ENCODE measurements at regions not wholly inside any gene's neighbourhood (a gene's known extent, or its start where the extent isn't known, plus 50 kb on each side); places are given as distances from the start of the nearest gene placed in this dataset.

DNA sequence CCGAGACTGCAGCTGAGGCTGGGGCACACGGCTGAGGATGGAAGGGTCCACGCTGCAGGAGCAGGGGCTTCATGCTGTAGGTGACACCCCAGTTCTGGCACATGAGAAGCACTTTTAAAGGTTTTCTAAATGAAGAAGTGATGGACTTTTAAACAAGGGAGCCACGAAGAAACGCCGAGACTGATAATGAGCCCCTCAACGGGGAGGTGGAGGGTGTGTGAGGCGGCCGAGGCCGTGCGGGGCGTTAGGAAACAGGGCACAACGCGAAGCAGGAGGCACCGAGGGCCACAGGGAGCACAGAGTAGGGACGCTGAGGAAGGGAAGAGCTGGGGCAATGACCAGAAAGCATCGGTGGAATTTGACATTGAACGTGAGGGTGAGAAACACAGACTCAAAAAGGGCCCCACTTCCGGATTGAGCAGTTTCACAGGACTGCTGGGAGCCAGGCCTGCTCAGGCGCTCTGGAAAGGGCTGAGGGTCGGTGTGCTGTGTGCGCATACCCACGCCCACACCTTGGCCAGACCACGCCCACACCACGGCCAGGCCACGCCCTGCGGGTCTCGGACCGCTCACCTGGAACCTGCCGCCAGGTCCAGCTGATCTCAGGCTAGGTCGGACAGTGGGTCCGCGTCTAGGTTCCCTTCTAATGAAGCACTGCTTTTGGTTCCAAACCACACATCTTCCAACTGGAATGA, 115.7 kb downstream of the GYPC start:
- in situ Hi-C loops (cut with HindIII; ENCODE audit: low sequenced_read_pairs), result no loop called here
- DNase-seq (ENCODE audit: low spot score), result no peak

DNA sequence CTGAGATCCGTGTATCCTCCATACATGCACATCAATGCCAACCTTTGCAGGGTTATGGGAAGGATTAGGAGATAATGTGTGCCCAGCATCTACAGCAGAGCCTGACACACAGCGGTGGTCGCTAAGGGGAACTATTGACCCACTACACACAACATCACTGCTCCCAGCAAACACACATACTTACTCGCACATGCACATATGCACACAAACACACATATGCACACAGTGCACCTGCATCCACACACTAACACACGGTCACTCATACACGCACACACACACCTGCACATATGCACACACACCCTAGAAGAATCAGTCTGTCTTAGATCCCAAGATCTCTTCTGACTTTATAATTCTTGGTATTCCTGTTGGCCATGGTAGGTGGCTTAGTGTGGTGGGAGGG, 118.3 kb downstream of the GYPC start:
- in situ Hi-C loops (cut with HindIII; ENCODE audit: low sequenced_read_pairs), result no loop called here

DNA sequence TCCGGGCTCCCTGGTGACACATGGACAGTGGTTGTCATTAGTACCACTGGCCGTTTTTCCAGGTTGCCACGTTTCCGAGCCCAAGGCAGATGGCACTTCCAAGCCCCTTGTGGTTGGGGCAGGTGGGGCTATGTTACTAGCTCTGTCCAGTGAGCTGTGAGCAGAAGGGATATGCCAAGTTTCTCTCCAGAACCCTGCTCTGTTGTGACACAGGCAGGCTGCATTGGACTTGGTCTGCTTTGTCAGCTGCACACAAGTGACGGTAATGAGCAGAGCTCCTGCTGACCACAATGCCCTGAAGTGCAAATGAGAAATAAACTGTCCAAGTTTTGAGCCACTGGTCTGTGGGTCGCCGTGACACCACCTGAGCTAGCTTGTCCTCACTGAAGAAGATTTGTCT, 118.8 kb downstream of the GYPC start:
- no peak for DNase-seq (ENCODE audit: low spot score)
- in situ Hi-C loops (cut with HindIII; ENCODE audit: low sequenced_read_pairs), result no loop called here

More for the DNA sequence above, 118.3 kb downstream of the GYPC start:
- DNase-seq (ENCODE audit: low spot score), result no peak

DNA sequence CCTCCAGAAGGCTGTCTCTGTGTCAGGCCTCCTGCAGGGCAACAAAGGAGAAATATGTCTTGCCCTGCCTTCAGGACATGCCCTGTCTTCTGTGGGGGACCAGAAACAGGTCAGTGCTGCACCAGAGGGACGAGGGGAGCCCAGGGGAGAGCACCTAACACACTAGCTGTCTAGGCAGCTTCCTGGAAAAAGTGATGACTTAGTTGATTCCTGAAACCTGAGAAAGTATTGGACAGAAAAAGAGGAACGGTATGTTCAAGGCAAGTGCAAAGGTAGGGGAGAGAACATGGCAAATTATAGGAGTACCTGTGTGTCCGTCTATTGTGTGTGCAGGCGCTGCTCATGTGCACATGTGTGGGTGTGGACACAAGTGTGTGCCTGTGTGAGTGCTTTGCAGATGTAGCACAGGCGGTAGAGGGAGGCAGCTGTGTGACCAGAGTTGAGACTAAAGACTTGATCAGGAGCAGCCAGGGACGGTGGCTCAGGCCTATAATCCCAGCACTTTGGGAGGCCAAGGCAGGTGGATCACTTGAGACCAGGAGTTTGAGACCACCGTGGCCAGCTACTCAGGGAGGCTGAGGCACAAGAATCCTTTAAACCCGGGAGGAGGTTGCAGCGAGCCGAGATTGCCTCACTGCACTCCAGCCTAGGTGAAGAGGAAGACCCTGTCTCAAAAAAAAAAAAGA, 119.5 kb downstream of the GYPC start:
- in situ Hi-C loops (cut with HindIII; ENCODE audit: low sequenced_read_pairs), result no loop called here
- no peak for DNase-seq (ENCODE audit: low spot score)

DNA sequence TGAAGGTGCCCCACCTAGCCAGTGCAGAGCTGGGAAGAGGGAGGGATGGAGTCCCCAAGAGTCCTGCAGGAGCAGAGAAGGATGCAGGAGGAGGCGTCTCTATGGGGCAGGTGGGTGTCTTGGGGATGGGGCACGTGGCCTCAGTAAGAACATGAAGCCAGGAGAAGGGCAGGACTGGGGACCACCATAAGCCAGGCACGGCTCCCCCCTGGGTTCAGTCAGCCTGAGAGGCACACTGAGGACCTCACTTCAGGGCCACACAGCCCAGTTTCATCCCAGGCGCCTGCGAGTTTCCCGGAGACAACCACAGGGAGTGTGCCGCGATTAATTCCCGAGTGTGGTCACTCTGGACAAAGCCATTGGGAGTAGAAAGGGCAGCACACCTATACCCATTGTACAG, 120.3 kb downstream of the GYPC start:
- DNase-seq (ENCODE audit: low spot score), result no peak
- in situ Hi-C loops (cut with HindIII; ENCODE audit: low sequenced_read_pairs), result no loop called here

DNA sequence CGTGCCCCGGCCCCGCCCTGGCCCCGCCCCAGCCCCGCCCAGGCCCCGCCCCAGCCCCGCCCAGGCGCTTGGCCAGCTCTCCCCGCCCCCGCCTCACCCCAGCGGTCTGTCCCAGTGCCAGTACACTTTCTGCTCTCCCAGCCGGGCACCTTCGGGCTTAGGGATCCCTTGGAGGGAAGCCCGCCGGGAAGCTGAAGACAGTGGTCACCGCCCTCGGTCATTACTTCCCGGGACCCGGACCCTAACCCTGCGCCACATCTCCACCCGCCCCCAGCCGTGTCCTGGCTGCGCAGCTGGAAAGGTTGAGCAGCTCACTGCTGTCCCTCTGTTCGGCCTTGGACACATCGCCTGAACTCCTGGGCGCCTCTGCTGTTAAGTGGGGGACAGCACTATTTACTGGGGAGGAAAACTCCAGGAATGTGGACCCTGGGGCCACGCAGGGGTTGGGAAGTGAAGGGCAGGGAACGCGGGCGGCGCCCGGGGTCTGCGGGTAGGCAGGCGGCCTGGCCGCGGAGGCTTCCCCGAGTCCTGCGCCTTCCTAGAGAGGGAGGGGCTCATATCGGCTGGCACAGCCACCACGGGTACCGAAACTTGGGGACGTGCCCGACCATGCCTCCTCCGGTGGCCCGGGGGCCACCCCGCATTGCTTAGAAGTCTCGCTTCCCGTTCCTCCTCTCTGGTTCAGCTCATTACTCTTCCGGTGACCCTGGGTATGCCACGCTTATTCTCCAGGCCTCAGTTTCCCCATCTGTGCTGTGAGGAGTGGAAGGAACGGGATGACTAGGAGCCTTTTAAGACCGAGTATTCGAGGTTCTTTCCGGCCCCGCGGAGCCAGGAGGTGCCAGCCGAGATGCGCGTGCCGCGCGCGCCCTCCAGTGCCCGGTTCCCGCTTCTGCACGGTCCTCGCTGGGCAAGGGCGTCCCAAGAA, 121.0 kb downstream of the GYPC start:
- in situ Hi-C loops (cut with HindIII; ENCODE audit: low sequenced_read_pairs), result no loop called here

DNA sequence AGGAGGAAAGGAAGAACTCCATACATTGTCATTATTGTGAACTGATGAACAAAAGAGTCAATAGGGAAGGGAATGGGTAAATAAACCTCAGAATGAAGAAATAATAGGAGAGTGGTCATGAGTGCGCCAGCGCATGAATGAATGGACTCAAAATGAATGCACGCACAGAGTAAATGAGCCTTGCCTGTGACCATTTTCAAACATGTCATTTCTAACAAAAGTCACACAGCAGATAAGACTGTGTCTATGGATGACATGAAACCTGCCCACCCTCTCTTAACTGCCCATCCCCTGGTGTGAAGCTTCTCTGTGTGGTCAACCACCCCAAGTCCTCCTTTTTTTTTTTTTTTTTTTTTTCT, 121.1 kb upstream of the TEX51 start:
- in situ Hi-C loops (cut with HindIII; ENCODE audit: low sequenced_read_pairs), result no loop called here
- DNase-seq (ENCODE audit: low spot score), result no peak

More for the DNA sequence above, 121.0 kb downstream of the GYPC start:
- DNase-seq (ENCODE audit: low spot score), result peak; percentile 39

DNA sequence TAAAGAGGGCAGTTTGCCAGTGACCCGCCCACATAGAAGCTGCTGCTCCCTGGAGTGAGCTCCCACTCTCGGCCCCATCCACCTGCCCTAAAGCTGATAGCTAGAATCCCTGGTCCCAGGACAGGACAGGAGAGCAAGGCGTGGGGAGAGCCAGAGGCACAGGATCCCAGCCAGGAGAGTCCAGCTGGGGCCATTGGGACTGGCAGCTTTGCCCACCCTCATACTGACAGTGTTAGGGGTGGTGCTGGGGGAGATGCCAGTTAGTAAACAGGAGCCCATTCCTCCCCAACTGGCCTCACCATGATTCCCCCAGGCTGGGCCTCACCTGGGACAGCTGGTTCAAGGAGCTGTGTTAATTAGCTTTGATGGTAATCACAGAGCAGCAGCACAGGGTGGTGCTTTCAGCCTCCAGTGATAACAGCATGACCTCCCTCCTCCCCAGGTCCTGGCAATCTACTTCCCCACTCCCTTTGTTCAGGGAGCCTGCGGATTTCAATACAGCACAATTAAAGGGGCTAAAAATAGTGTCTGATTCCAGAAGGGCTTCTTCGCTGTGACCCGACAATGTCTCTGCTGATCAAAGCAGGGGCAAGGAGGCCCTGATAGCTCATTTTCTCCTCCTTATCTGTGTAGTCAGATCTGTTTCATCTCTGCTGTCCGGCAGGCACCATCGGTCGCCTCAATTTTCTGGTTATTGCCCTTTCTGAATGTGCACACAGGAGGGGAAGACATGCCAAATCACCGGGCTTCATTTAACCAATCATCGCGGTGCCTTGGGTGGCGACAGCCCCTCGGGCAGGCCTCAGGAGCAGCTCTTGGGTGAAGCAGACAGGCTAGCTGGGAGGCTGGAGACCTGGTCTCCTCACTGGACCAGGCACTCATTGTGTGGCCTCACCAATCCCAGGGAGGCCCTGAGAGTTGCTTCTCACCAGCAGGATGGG, 119.9 kb upstream of the TEX51 start:
- in situ Hi-C loops (cut with HindIII; ENCODE audit: low sequenced_read_pairs), result no loop called here
- no peak for DNase-seq (ENCODE audit: low spot score)

DNA sequence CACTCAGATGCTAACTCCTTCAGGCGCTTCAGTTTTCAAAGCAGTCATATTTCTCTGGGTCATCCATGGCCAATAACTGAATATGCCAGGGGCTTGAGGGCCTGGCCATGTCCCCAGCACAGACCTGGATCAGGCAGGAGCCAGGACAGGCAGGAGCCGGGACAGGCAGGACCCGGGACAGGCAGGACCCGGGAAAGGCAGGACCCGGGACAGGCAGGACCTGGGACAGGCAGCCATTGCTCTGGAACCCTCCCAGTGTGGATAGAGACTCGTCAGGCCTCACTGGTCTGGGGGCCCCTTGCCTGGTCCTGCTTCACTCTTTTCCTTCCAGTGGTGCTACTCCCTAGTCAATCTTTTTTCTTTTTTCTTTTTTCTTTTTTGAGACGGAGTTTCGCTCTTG, 117.5 kb upstream of the TEX51 start:
- in situ Hi-C loops (cut with HindIII; ENCODE audit: low sequenced_read_pairs), result no loop called here
- DNase-seq (ENCODE audit: low spot score), result no peak

DNA sequence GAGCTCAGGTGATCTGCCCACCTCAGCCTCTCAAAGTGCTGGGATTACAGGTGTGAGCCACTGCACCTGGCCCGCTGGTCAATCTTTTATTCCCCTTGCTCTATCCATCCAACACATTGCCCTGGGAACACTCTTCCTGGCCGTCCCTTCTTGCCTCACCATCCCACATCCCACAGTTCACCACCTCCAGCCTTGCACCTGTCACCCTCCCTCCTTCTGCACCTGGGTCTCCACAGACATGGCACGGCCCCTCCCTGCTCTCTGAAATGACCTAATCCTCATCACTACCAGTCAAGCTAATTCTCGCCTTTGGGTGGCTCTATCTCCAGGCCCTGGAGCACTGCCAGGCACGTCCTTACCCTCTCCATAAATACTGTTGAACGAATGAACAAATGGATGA, 116.9 kb upstream of the TEX51 start:
- in situ Hi-C loops (cut with HindIII; ENCODE audit: low sequenced_read_pairs), result no loop called here
- no peak for DNase-seq (ENCODE audit: low spot score)

DNA sequence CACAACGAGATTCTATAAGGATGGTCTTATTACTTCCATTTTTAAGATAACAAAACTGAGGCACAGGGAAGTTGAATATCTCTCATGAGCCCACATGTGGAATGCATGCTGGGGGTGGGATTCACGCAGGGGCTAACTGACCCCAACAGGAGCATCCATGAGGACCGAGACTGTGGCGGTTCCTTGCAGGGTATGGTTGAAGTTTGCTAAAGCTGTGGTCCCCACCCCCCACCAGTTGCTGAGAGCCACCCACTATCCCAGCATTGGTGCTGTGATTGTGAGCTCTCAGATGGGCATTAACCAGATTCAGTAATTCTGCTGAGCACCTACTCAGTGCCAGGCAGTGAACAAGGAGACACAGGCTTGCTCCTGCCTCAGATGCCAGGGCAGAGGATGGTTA, 116.0 kb upstream of the TEX51 start:
- DNase-seq (ENCODE audit: low spot score), result no peak
- in situ Hi-C loops (cut with HindIII; ENCODE audit: low sequenced_read_pairs), result no loop called here

DNA sequence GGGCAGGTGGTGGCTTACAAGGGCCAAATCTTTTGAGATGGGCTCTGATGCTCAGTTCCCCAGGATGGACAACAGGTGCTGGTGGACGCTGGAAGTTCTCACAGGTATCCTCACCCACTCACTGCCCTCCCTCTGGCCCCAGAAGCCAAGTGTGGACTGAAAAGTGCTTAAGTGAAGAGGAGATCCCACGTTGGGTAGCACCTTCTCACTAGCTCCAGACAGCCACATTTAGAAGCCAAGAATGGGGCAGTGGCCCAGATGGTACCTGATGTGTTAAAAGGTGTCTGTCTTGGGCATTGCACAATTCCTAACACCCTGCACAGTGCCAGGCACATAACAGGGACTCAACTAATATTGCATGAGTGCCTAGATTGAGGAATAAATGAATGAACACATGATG, 115.3 kb upstream of the TEX51 start:
- in situ Hi-C loops (cut with HindIII; ENCODE audit: low sequenced_read_pairs), result no loop called here
- DNase-seq (ENCODE audit: low spot score), result no peak

DNA sequence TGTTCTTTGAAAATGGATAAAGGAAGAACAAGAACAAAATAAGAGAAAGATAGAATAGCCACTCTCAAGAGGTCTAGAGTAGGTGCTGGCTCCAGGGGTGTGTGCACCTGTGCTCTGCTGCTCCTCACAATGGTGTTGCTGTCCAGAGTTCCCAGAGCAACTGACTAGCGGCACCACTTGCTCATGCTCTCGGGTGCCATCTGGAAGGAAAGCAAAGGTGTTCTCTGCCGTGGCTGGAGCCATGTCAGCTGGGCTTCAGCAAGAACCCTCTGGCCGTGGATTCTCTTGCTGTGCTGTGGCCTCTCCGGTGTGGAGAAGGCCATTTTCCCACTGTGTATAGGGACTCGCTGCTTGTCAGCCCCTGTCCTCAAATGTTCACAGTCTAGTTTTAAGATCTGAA, 114.6 kb upstream of the TEX51 start:
- in situ Hi-C loops (cut with HindIII; ENCODE audit: low sequenced_read_pairs), result no loop called here
- DNase-seq (ENCODE audit: low spot score), result no peak

DNA sequence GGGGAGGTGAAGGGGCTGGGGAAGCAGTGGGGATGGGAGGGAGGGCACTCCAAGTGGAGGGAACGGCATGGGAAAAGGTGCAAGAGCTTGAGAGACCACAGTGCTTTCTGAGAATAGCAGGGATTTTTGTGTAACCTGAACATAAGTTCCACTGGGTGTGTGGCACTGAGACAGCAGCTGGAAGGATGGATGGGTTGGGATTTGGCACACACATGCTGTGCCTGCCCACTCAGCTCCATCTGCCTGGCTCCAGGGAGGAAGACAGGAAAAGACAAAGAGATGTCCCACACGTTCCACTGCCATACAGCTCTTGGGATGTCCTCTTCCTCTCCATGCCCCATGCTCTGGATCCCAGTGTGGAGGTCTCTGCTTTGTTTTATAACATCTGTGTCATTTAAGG, 114.1 kb upstream of the TEX51 start:
- DNase-seq (ENCODE audit: low spot score), result no peak
- in situ Hi-C loops (cut with HindIII; ENCODE audit: low sequenced_read_pairs), result no loop called here

DNA sequence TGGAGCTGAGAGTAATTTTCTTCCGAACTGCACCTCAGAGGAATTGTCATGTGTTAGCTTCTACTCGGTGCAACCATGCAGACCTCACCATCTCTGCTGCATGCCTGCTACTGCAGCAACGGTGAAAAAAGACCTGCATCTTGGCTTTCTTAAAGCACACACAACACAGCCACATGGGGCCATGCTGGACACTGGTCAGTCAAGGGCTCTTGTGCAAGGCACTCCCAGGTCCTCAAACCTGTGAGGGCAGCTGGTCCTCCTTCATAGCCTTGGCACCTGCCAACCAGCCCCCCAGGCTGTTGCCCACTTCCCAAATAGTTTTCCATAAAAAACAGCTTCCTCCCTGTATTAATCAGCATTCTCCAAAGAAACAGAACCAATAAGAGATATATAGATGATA, 113.5 kb upstream of the TEX51 start:
- in situ Hi-C loops (cut with HindIII; ENCODE audit: low sequenced_read_pairs), result no loop called here
- no peak for DNase-seq (ENCODE audit: low spot score)

DNA sequence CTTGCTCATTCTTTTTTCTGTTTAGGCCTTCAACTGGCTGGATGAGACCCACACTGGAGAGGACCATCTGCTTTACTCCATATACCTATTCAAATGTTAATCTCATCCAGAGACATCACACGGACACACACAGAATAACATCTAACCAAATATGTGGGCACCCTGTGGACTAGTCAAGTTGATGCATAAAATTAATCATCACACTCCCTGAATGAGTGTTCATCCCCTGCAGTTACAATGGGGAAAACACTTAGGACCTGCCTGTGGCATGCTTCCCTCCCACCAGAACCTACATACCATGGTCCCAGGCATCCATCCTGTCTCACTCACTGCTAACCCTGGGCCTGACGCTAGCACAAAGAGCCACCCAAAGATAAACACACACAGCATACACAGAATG, 112.8 kb upstream of the TEX51 start:
- in situ Hi-C loops (cut with HindIII; ENCODE audit: low sequenced_read_pairs), result no loop called here
- no peak for DNase-seq (ENCODE audit: low spot score)

DNA sequence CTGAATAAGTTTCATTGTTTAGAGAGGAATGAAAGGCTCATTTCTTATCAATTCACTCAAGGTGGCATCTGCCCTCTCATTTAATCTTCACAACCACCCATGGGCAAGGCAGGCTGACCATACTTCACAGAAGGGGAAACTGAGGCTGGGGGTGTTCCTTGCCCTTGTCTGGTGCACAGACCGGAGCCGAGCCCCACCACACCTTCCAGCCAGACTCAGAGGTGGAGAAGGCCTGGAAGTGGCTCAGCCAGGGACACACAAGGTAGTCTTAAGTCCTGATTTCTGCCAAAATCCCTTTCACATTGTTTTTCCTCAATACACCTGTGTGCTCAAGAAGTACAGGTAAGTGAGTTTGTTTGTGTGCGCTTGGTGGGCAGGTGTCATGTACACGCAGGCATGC, 111.9 kb upstream of the TEX51 start:
- no peak for DNase-seq (ENCODE audit: low spot score)
- in situ Hi-C loops (cut with HindIII; ENCODE audit: low sequenced_read_pairs), result no loop called here

DNA sequence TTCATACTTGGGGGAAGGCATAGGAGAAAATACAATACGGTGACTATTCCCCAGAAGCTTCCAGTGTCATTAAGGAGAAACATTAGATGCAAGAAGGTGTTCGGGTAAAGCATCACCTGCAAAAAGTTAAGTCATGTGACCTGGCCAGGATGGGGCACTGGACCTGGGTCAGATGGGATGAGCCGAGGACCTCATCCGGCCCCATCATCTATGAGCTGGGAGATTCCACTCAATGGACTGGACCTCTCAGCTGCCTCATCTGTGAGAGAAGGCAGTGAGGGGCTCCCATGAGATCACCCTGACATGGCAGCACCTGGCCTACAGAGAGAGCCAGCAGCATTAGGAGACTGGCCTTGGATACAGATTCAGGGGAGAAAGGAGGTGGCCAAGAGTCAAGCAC, 111.4 kb upstream of the TEX51 start:
- in situ Hi-C loops (cut with HindIII; ENCODE audit: low sequenced_read_pairs), result no loop called here
- no peak for DNase-seq (ENCODE audit: low spot score)

DNA sequence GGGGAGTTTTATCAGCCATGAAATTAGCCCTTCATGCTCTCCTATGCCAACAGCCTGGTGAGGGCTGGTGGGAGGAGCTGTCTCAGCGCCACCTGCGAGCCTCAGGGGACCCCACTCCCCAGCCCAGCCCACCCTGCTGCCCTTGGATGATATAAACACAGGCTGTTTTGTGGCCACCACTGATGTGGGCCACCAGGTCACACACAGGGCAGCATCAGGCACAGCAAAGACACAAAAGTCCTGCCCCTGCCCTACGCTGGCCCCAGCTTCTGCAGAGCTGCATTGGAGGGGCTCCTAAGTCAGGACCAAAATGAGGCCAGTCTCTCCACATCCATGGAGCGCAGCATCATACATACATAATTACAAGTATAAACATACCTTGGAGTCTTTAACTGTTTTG, 110.6 kb upstream of the TEX51 start:
- in situ Hi-C loops (cut with HindIII; ENCODE audit: low sequenced_read_pairs), result no loop called here
- DNase-seq (ENCODE audit: low spot score), result no peak
